PFSK-1 (cell line): ENCODE measurements at regions not wholly inside any gene's neighbourhood (a gene's known extent, or its start where the extent isn't known, plus 50 kb on each side); places are given as distances from the start of the nearest gene placed in this dataset.

ENCODE experiments used
- FOXP2 ChIP-seq: optimal IDR thresholded peaks from 2 replicates; pipeline ENCODE3; 2011; ENCODE audit warnings: borderline replicate concordance, control low read depth, inconsistent platforms; ENCODE audit not compliant: insufficient read depth; ENCODE audit errors: extremely low read length, extremely low read depth
- POLR2AphosphoS5 ChIP-seq: IDR thresholded peaks from 2 replicates; pipeline ENCODE4 v1.6.1; 2012; ENCODE audit warnings: low read depth, mild to moderate bottlenecking, control low read depth, low read length, moderate library complexity

DNA sequence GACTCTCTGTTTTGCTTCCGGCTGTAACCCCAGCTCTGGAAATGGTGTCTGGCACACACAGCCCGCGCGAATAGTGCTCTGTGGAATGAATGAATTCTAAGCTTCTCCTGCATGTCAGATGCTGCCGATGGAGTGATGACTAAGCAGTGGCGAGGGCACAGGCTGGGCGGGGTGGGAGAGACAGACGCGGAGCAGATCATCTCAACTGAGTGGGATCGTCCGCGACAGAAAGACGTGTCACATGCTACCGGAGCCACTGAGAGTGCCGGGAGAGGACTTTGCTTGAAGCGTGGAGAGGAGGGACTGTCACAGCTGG is 334.5 kb downstream of the CTTN start:
- TF ChIP-seq POLR2AphosphoS5 (no peak), FOXP2 (no peak)
